Fibroblast of peridontal ligament (primary cell): ENCODE measurements at regions not wholly inside any gene's neighbourhood (a gene's known extent, or its start where the extent isn't known, plus 50 kb on each side); places are given as distances from the start of the nearest gene placed in this dataset.

Source experiments
- DNase-seq: peaks from one replicate; pipeline ENCODE4 v3.0.0-alpha.2; 2010; ENCODE audit errors: extremely low read depth

GRCh38 chr9:134227451-134228411 lies 63.4 kb upstream of the RNU6ATAC start:
- no peak for DNase-seq

GRCh38 chr9:134228649-134229048 lies 64.3 kb upstream of the RNU6ATAC start:
- no peak for DNase-seq

- DNase-seq = no peak
These were observed 65.2 kb upstream of the RNU6ATAC start for GRCh38 chr9:134229466-134230091.

GRCh38 chr9:134230092-134230941 lies 66.0 kb upstream of the RNU6ATAC start:
- no peak for DNase-seq

GRCh38 chr9:134230942-134231325 lies 66.6 kb upstream of the RNU6ATAC start:
- DNase-seq = no peak

- DNase-seq = peak; percentile 5
These were observed 67.0 kb upstream of the RNU6ATAC start for GRCh38 chr9:134231330-134231745.

- DNase-seq = no peak
These were observed 67.4 kb upstream of the RNU6ATAC start for GRCh38 chr9:134231767-134232166.

- no peak for DNase-seq
These were observed 68.7 kb upstream of the RNU6ATAC start for GRCh38 chr9:134233022-134233421.

- no peak for DNase-seq
These were observed 69.8 kb upstream of the RNU6ATAC start for GRCh38 chr9:134234001-134234660.

GRCh38 chr9:134234687-134235359 lies 70.5 kb upstream of the RNU6ATAC start:
- DNase-seq = no peak

GRCh38 chr9:134235366-134235765 lies 71.0 kb upstream of the RNU6ATAC start:
- DNase-seq = no peak

- DNase-seq = peak; percentile 8
These were observed 71.6 kb upstream of the RNU6ATAC start for GRCh38 chr9:134236001-134236421.

- no peak for DNase-seq
These were observed 72.7 kb upstream of the RNU6ATAC start for GRCh38 chr9:134236935-134237629.

- DNase-seq = no peak
These were observed 73.4 kb upstream of the RNU6ATAC start for GRCh38 chr9:134237630-134238265.

- no peak for DNase-seq
These were observed 75.0 kb upstream of the RNU6ATAC start for GRCh38 chr9:134239130-134239903.

GRCh38 chr9:134239939-134240338 lies 75.6 kb upstream of the RNU6ATAC start:
- no peak for DNase-seq

- no peak for DNase-seq
These were observed 76.0 kb upstream of the RNU6ATAC start for GRCh38 chr9:134240361-134240760.

- DNase-seq = no peak
These were observed 78.3 kb upstream of the RNU6ATAC start for GRCh38 chr9:134242706-134243105.
